Gastroesophageal sphincter (tissue), 3 donors: ENCODE measurements at regions not wholly inside any gene's neighbourhood (a gene's known extent, or its start where the extent isn't known, plus 50 kb on each side); places are given as distances from the start of the nearest gene placed in this dataset.

Source experiments
- POLR2AphosphoS5 ChIP-seq: sonication (generic); formaldehyde crosslinking; IDR thresholded peaks from one replicate; pipeline ENCODE4 v1.6.1; 2017; ENCODE audit warnings: antibody characterized with exemption
- TF ChIP-seq, protein P1 (sequence below), 4 experiments: fragments of 200-600 bp in 2 of 4; fragments of 450-650 bp in 2 of 4; sonication (generic) in 1 of 4; IDR thresholded peaks; one replicate each; pipeline ENCODE4 v1.5.1; 2017 to 2019; ENCODE audit warnings: antibody characterized with exemption in 4 of 4, mild to moderate bottlenecking in 2 of 4, moderate library complexity in 2 of 4

DNA sequence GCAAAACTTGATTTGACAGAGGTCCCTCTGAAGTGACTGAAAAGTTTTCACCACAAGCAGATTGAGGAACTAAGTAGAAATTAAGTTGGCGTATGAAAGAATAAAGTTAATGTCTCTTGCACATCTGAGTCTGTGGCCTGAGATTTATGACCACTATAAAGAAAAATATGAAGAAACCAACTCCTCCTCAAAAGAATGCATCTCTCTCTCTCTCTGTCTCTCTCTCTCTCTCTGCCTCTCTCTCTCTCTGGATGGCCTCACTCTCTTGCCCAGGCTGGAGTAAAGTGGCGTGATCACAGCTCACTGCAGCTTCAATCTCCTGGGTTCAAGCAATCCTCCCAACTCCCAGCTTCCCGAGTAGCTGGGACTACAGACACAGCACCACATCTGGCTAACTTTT, 55.2 kb downstream of the RPL22L1 start:
- TF ChIP-seq, protein P1, sequence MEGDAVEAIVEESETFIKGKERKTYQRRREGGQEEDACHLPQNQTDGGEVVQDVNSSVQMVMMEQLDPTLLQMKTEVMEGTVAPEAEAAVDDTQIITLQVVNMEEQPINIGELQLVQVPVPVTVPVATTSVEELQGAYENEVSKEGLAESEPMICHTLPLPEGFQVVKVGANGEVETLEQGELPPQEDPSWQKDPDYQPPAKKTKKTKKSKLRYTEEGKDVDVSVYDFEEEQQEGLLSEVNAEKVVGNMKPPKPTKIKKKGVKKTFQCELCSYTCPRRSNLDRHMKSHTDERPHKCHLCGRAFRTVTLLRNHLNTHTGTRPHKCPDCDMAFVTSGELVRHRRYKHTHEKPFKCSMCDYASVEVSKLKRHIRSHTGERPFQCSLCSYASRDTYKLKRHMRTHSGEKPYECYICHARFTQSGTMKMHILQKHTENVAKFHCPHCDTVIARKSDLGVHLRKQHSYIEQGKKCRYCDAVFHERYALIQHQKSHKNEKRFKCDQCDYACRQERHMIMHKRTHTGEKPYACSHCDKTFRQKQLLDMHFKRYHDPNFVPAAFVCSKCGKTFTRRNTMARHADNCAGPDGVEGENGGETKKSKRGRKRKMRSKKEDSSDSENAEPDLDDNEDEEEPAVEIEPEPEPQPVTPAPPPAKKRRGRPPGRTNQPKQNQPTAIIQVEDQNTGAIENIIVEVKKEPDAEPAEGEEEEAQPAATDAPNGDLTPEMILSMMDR (IDR thresholded peaks at IDR 0.05), result no peak
- no peak for TF ChIP-seq POLR2AphosphoS5
